Activated CD4-positive, CD25-positive, alpha-beta regulatory T cell (primary cell): ENCODE measurements at regions not wholly inside any gene's neighbourhood (a gene's known extent, or its start where the extent isn't known, plus 50 kb on each side); places are given as distances from the start of the nearest gene placed in this dataset.
"Not testable (repeated sequence)": the region's sequence is repeated elsewhere in the genome, so short reads cannot be mapped to it uniquely, and the experiment has no call there.

Experiments used
- DNase-seq, 4 experiments: peaks; one replicate each; lab custom pipeline; 2025; lab: John Stamatoyannopoulos, UW

GRCh38 chr21:36247316-36248010 is 72.5 kb upstream of the MORC3 start:
- no peak for DNase-seq

GRCh38 chr21:36249576-36250422 is 70.2 kb upstream of the MORC3 start:
- DNase-seq, result no peak

- no peak for DNase-seq
These were observed 69.4 kb upstream of the MORC3 start for GRCh38 chr21:36250423-36251075.

DNA sequence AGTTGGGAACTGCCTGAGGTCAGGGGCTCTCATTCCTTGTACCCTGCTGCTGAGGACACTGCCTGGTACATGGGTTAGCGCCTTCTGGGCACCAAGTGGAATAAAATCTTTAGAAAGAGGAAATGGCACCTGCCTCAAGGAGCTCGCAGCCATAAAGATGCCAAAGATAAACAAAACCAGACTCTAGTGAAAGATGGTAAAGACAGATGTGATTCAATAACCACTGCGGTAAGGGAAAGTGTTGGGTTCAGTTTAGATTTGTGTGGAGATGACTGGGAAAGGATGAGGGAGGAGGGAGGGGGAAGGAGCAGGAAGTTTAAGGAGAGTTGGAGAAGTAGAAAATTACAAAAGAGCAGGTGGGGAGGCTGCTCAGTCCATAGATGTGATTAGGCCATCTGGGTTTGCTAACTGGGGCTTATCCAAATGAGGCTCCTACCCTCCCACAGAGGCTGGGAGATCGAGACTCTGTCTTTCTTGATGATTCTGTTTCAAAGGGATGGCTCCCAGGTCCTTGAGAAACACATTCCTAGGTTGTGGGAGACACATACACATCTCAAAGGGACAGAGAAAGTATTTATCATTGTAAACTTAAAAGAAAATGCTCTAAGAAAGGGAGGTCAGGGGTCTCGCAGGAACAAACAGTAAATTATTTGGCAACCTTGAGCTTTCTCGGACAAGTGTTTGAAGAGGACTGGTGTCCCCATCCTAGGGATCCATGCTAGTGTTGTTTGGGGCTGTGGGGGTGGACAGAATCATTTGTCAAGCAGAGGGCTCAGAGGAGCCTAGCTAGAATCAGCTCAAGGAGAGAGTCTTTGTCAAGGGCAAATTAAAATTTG is 65.7 kb upstream of the MORC3 start:
- DNase-seq, result no peak

DNA sequence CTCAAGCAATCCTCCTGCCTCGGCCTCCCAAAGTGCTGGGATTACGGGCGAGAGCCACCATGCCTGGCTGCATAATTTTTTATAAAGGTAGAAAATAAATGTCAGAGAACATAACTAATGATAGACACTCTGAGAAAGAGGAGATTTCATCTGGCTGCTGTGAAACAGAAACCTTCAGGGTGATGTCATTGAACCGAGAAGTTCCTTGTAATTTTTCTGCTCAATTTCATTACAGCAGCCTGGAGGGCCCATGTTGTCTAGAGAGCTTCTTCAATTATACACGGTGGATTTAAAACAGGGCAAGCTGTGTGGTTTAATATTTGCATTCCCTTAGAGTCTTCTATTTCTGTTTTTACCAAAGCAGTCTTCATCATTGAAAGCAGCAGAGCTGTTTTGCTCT is 64.3 kb upstream of the MORC3 start:
- no peak for DNase-seq

DNA sequence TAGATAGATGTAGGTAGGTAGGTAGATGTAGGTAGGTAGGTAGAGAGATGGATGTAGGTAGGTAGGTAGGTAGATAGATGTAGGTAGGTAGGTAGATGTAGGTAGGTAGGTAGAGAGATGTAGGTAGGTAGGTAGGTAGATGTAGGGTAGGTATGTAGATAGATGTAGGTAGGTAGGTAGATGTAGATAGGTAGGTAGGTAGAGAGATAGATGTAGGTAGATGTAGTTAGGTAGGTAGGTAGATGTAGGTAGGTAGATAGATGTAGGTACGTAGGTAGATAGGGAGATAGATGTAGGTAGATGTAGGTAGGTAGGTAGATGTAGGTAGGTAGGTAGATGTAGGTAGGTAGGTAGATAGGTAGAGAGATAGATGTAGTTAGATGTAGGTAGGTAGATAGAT is 62.3 kb upstream of the MORC3 start:
- DNase-seq, result no peak

- DNase-seq, result peak in 2 of 4 experiments; percentile 11 to 14
These were observed 59.8 kb upstream of the MORC3 start for GRCh38 chr21:36260030-36260787.

GRCh38 chr21:36260802-36261201 is 59.2 kb upstream of the MORC3 start:
- no peak for DNase-seq

DNA sequence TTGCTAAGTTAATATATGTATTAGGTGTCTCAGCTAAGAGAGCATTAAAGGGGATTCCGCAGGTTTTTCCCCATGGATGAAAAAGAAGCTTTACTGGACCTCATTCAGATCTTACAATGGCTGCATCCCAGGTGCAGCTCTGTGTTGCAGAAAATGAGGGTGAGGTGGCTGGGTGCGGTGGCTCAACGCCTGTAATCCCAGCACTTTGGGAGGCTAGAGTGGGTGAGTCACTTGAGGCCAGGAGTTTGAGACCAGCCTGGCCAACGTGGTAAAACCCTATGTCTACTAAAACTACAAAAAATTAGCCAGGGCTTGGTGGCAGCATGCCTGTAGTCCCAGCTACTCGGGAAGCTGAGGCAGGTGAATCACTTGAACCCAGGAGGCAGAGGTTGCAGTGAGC is 58.5 kb upstream of the MORC3 start:
- DNase-seq, result no peak

DNA sequence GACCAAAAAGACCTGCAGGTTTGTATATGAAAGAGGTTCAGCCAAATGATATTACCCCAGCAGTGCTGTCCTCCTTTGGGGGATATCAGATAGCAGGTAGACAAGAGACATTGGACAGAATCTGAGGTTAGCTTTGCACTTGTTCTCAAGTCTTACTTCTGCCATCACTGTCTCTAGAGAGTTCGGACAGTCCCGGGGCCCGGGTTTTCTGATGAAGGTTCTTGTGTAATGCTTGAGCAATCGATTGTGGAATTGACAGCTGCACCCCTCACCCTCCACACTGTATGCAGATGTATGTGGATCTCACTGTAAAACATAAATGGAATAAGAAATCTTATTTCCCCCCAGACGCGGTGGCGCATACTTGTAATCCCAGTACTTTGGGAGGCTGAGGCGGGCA is 56.2 kb upstream of the MORC3 start:
- no peak for DNase-seq

DNA sequence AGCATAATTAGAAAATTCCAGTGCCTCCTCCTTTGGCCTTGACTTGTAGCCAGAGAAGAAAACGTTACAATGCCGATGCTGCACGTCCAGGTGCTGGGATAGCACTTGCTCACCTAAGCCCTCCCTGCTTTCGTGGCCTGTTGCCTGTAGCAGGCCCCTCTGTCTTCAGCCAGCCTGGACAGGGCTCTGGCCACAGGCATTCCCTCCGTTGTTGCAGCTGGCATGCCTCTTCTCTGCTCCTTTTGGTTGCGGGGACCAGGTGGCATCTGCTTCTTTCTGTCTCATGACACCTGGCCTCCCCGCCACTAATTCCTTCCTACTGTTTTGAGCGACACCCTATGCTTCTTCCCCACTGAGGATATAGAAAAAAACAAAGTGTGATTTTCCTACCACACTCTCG is 54.6 kb upstream of the MORC3 start:
- no peak for DNase-seq

GRCh38 chr21:36267828-36268227 is 52.2 kb upstream of the MORC3 start:
- DNase-seq, result not testable (repeated sequence)

DNA sequence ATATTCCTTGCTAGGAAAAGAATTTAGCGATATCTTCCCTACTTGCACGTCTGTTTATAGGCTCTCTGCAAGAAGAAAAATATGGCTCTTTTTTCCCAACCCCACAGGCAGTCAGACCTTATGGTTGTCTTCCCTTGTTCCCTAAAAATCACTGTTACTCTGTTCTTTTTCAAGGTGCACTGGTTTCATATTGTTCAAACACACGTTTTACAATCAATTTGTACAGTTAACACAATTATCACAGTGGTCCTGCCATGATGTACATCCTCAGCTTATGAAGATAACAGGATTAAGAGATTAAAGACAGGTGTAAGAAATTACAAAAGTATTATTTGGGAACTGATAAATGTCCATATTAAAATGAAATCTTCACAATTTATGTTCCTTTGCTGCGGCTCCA is 51.7 kb upstream of the MORC3 start:
- DNase-seq, result not testable (repeated sequence)
